ENCODE measurements at regions not wholly inside any gene's neighbourhood (a gene's known extent, or its start where the extent isn't known, plus 50 kb on each side); places are given as distances from the start of the nearest gene placed in this dataset.

DNA sequence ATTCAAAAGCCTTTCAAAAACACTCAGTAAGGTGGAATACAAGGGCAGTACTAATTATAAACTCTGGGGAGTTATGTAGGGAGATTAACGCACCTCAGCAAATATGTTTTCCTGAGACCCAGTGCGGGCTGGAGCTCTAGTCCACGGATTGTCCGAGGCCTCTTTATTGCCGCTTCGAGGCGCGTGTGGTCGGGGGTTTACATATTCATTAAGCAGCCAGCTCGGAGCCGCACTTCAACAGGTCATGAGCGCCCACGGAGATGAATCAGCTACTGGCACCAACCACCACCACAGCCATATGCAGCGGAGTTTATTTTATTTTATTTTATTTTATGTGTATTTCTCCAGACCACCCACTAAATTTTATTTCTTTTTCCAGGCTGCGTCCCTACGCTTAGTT is 195.9 kb upstream of the ADARB2 start:
- TF ChIP-seq, protein P1, sequence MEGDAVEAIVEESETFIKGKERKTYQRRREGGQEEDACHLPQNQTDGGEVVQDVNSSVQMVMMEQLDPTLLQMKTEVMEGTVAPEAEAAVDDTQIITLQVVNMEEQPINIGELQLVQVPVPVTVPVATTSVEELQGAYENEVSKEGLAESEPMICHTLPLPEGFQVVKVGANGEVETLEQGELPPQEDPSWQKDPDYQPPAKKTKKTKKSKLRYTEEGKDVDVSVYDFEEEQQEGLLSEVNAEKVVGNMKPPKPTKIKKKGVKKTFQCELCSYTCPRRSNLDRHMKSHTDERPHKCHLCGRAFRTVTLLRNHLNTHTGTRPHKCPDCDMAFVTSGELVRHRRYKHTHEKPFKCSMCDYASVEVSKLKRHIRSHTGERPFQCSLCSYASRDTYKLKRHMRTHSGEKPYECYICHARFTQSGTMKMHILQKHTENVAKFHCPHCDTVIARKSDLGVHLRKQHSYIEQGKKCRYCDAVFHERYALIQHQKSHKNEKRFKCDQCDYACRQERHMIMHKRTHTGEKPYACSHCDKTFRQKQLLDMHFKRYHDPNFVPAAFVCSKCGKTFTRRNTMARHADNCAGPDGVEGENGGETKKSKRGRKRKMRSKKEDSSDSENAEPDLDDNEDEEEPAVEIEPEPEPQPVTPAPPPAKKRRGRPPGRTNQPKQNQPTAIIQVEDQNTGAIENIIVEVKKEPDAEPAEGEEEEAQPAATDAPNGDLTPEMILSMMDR (IDR thresholded peaks at IDR 0.05; ENCODE audit: insufficient read depth, low read depth, low read length, missing control alignments): no peak
- H3K4me3 ChIP-seq (ENCODE audit: low read length): no peak overlapping the region
- no peak for DNase-seq (ENCODE audit: low read depth)

DNA sequence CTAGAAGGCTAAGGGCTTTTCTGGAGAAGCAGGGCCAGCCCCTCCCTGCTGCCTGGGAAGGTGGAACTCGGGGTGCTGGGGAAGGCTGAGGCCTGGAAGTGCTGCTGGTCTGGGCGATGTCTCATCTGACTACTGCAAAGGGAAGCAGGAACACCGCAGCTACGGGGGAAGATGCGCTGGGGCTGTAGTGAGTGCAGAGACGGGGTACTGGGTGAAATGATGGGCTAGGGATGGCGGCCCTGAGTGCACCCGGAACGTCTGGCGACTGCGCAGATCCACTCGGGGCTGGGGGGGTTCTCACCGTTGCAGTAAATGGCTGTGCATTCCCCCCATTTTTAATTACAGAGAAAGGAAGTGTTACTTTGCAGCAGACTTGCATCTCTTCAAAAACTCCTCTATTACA is 195.4 kb upstream of the ADARB2 start:
- TF ChIP-seq, protein P1 (IDR thresholded peaks at IDR 0.05; ENCODE audit: insufficient read depth, low read depth, low read length, missing control alignments): no peak
- no peak for DNase-seq (ENCODE audit: low read depth)

DNA sequence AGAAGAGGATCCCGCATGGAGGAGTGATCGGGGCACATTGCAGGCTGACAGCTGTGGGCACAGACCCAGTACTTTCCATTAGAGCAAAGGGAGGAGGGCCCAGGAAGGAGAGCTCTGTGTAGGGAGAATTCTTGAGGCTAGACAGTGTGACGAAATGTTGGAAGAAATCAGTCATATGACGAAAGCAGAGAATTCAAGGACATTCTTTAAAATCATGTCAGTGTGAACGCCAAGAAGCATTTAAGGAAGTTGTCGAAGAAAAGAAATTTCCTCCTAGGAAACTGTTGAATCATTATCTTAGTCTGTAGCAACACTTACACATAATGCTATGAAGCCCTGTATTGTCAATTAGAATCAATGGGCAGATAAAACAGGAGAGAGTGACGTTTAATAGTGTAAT is 191.3 kb upstream of the ADARB2 start:
- DNase-seq (ENCODE audit: low read depth): no peak
- TF ChIP-seq, protein P1 (IDR thresholded peaks at IDR 0.05; ENCODE audit: insufficient read depth, low read depth, low read length, missing control alignments): no peak
- no peak overlapping the region for H3K4me3 ChIP-seq (ENCODE audit: low read length)

More for the DNA sequence above, 195.4 kb upstream of the ADARB2 start:
- H3K4me3 ChIP-seq (ENCODE audit: low read length): no peak overlapping the region

DNA sequence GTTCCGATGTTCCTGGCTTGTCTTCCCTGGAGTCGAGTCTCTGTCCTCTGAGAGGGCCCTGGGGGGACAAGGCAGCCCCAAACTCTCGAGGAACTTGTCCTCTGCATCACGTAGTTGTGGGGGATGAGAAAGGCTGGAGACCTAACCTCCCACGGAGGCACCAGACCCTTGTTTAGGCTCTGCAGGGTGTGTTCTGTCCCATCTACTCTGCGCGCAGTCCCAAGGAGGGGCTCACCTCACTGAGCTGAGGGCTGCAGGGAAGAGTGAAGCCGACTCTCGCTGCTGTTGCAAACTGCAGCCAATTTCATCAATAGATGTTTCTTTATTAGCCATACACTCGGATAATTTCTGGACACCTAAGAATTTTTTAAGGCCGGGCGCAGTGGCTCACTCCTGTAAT is 186.7 kb upstream of the ADARB2 start:
- TF ChIP-seq, protein P1 (IDR thresholded peaks at IDR 0.05; ENCODE audit: insufficient read depth, low read depth, low read length, missing control alignments): no peak
- no peak overlapping the region for H3K4me3 ChIP-seq (ENCODE audit: low read length)
- DNase-seq (ENCODE audit: low read depth): no peak

DNA sequence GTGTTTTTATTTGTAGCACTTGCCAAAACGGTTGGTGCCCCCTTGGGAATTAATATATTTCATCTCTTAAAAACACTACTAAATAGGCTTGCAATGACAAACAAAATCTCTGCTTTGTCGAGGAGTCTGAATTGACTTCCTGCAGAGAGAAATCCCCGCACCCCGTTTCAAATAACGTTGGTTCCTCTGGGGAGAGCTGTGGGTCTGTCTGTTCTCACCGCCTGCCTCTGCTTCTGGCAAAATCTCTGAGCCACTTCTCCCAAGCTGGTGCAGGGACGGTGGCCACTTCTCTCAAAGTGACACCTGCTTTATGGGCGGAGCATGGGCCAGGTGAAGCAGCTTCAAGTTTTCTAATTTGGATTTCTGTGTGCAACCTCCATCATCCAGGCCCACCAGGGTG is 186.3 kb upstream of the ADARB2 start:
- no peak for DNase-seq (ENCODE audit: low read depth)
- H3K4me3 ChIP-seq (ENCODE audit: low read length): no peak overlapping the region
- TF ChIP-seq, protein P1 (IDR thresholded peaks at IDR 0.05; ENCODE audit: insufficient read depth, low read depth, low read length, missing control alignments): no peak

DNA sequence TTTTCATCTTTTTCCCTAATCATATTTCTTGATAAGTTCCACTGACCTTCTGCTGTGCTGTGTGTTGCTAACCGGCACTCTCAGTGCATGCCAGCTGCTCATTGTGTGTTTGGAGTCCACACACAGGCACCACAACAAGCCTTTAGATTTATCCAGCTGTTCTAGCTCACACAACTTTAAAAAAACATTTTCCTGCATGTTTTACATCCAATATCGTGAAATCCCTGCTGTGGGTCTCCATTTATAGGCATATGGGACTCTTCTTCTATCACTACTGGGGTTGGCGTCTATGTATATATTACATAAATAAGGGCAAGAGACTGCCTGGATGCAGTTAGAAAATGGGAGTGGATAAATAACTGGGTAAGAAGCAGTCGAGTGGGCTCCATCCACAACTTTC is 183.6 kb upstream of the ADARB2 start:
- TF ChIP-seq, protein P1 (IDR thresholded peaks at IDR 0.05; ENCODE audit: insufficient read depth, low read depth, low read length, missing control alignments): no peak
- DNase-seq (ENCODE audit: low read depth): no peak
- H3K4me3 ChIP-seq (ENCODE audit: low read length): no peak overlapping the region

DNA sequence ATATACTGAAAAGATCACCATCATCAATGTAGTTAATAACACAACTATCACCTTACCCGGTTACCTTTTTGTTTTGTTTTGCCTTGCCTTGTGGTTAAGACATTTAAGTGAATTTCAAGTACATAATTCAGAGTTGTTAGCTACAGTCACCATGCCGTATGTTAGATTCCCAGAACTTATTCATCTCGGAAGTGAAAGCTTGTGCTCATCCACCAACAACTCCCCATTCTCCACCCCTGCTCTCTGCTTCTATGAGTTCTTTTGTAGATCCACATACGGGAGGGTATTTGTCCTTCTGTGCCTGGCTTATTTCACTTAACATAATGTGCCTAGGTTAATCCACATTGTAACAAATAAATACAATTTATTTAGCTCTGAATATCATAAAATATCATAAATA is 182.8 kb upstream of the ADARB2 start:
- H3K4me3 ChIP-seq (ENCODE audit: low read length): no peak overlapping the region
- TF ChIP-seq, protein P1 (IDR thresholded peaks at IDR 0.05; ENCODE audit: insufficient read depth, low read depth, low read length, missing control alignments): no peak
- no peak for DNase-seq (ENCODE audit: low read depth)

Measured in epithelial cell of esophagus (primary cell).